Prostate gland (tissue), 2 donors: ENCODE measurements at regions not wholly inside any gene's neighbourhood (a gene's known extent, or its start where the extent isn't known, plus 50 kb on each side); places are given as distances from the start of the nearest gene placed in this dataset.

Source experiments
- CTCF ChIP-seq, 4 experiments: fragments of 200-600 bp in 2 of 4; fragments of 450-650 bp in 2 of 4; sonication (generic) in 2 of 4; IDR thresholded peaks; 1 replicate in 3 of 4; 2 replicates in 1 of 4; pipeline ENCODE4 v1.5.1; 2016 to 2019; ENCODE audit warnings: antibody characterized with exemption in 4 of 4, mild to moderate bottlenecking in 2 of 4, moderate library complexity in 2 of 4
- POLR2A ChIP-seq: fragments of 450-650 bp; IDR thresholded peaks from one replicate; pipeline ENCODE4 v1.6.1; 2016; ENCODE audit warnings: antibody characterized with exemption, mild to moderate bottlenecking
- POLR2AphosphoS5 ChIP-seq: sonication (generic); formaldehyde crosslinking; IDR thresholded peaks from one replicate; pipeline ENCODE4 v1.6.1; 2017; ENCODE audit warnings: antibody characterized with exemption

GRCh38 chr17:34852614-34853013, 108.6 kb downstream of the CCT6B start:
- no peak for TF ChIP-seq CTCF (IDR thresholded peaks at IDR 0.05)
- TF ChIP-seq POLR2A = no peak
- TF ChIP-seq POLR2AphosphoS5 = no peak
